KG1 (cell line): ENCODE measurements at regions not wholly inside any gene's neighbourhood (a gene's known extent, or its start where the extent isn't known, plus 50 kb on each side); places are given as distances from the start of the nearest gene placed in this dataset.

Experiments used
- DNase-seq: peaks from one replicate; lab custom pipeline; 2025; lab: John Stamatoyannopoulos, UW

- DNase-seq, result no peak
These were observed 109.6 kb downstream of the WDR11 start for GRCh38 chr10:120960725-120961124.

DNA sequence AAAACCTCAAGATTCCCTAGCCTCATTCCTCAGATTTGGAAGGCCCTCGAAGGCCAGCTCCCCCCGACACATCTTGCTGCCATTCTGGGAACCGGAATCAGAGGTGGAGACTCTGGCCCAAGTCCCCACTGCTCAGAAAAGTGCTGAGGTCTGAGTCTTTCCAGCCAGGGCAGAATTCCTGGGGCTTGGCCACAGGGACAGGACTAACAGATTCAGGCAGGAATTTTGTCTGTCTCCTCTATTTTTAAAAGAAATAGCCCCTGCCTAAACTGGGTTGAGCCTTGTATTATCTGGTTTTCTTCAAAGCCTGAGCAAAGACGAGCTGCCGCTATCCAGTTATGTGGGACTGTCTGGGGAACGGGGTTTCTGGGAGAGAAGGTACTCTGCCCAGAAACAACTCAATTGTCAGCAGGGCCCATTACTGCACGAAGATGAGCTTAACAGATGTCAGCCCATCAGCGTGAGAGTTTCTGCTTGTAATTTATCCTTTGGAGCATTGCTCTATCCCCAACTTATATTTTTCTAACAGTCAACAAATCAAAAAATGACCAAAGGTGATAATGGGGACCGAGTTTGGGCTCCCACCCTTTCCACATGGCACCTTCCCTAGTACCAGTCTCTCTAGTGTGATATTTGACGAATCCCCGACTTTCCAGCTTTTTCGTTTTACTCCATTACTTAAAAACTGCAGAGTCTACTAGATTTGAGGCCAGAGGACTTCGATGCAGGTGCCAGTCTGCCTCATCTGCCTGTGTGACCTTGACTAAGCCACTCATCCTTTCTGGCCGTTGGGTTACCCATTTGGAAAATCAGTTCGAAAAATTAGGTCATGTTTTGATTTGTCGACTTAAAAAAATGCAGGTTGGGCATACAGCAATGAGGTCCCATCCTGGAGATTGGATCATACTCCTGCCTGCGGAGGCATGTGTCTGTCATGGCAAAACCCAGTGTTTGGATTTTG, 110.9 kb downstream of the WDR11 start:
- no peak for DNase-seq

DNA sequence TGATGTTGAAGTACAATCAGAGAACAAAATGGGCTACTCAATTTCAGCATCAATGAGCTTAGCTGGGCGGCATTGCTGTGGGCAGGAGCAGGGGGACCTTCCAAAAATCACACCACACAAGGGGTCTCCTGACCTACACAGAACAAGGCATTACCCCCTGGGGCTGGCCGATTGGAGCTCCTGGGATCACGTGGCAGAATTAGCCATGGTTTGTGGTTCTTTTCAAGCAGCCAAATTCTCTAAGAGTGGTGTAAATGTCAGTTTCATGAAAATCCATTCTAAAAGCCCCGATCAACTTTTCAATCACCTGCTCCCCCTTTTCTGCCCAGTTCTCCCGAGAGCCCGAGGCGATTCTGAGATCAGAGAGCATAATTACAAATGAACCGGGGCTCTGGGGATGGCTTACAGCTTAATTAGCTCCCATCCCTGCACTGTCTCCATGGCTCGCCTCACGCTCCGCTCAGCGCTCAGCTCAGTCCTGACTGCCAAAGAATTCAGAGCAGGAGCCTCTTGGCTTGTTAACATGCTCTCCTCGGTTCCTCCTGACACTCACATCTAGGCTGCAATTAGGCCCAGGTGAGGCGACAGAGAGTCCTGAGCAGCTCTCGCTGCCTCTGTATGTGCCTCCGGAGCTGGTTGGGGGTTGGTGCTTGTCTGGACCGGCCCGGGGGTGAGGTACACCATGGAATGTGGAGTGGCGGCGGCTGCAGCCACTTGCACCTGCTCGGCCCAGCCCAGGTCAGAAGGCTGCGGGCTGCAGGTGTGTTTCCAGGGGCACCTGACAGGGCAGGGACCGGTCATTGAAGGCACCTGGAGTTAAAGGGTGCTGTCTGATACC, 111.8 kb downstream of the WDR11 start:
- DNase-seq, result no peak

- no peak for DNase-seq
These were observed 112.5 kb downstream of the WDR11 start for GRCh38 chr10:120963594-120964220.

DNA sequence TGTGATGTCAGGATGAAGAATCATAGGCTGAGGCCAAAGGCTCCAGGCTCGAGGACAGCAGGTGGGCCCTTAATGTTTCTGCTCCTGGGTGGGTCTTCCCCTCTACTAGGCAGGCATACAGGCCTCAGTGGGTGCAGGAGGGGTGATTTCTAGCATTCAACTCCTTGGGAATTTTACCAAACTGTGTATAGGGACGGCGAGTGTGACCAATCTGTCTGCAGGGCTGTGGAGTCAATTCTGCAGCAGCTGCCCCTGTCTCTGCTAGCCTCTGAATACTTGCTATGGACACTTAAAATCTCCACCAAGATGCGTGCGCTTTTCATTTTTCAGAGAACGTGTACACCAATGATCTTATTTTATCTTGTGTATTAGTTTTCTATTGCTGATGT, 115.5 kb downstream of the WDR11 start:
- DNase-seq, result no peak

- no peak for DNase-seq
These were observed 118.1 kb downstream of the WDR11 start for GRCh38 chr10:120969219-120969645.

DNA sequence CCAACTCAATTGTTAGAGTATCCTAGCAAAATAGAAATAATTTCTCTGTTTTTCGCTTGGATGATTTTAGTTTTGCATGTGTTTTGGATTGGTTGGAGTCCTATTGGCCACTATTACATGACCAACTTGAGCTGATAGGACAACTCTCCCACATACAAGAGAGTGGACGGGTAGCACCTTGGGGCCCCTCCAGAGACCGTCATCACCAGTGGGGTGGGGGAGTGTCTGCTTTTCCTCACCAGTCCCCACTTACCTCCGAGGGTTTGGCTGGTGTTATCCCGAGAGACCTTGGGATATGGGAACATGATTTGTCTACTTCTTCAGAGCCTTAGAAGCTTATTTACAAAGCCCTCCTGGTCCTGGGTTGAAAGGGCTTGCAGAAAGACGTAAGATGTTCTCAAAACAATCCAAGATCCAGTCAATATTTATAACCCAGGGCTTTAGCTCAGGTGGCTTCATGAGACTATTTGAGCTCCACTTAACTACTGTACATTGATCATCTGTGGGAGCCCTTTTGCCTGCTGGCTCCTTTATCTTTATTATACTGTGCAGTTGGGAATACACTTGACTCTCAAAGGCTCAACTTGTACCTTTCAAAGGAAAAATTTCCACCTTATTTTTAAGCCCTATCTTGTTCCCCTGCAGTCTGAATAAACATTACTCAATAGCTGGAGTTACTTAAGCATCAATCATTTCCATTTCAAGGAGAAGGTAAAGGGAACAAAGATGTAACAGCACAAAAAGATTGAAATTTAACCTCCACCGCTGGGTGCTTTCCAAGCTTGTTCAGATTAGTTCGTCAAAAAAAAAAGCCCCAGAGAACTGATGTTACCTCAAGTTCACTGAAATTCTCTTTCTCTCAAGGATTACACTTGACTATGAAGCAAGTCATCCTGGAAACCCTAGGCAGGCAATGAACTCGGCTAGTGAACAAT, 119.7 kb downstream of the WDR11 start:
- DNase-seq, result no peak

DNA sequence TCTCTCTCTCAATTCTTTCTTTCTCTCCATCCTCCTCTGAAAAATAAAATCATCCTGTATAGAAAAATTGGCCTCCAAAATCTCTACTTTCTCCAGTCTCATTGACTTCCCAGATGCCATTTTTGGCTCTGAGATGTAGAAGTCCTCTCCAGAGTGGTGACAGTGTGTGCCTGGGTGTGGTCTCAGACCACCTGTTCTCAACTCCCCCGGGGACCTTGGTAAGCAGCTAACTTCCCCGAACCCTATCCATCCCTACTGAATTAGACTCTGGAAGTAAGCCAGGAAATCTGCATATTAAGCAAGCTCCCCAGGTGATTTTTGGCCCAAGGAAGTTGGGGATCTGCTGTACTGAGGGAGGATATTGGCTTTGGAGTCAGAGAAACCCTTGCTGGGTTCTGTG, 120.5 kb downstream of the WDR11 start:
- no peak for DNase-seq

GRCh38 chr10:120972259-120972658, 121.1 kb downstream of the WDR11 start:
- DNase-seq, result no peak

- DNase-seq, result no peak
These were observed 124.1 kb downstream of the WDR11 start for GRCh38 chr10:120975072-120975867.

- DNase-seq, result no peak
These were observed 124.7 kb downstream of the WDR11 start for GRCh38 chr10:120975868-120976225.

DNA sequence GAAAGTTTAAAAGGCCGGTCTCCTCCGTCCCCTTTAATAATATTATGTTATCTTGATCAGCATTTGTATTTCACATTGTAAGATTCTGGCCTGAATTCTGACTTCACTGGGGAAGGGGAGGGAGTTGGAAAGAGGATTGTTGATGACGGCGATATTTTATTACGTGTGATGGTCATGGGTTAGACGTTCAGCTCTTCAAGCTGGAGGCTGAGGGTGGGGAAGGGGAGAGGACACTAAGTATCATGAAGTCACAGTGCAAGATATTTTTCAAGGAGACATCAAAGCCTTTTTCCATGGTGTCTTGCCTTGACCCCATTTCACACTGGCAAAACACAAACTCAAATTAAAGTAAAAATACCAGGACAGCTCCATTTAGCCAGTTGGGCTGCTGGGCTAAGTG, 126.7 kb downstream of the WDR11 start:
- DNase-seq, result no peak

DNA sequence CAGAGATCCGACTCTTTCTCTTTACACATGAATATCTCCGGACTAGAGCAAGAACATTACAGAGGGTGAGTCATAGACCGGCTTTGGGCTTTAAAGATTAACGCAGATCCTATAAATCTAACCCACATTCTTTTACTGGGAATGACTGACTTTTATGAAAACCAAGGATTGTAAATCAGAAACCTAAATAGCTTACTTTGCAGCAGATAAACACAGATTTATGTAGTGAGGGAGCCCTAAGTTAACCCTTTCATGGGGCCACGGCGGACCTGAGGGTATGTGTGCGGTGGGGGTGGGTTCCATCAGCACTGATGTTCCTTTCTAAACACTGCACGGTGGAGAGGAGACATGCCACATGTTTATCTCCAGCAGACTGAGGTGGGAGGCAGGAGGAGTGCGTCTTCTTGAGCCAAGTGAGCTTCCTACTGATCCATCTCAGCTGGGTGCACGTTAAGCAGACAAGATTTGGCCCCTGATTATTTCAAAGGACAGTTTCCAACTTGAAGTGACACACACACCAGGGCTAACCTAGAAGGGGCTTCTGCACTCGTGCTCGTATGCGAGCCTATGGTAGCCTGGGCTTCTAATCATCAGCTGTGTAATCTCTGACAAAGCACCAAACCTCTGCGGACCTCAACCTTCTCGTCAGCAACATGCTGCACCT, 127.6 kb downstream of the WDR11 start:
- DNase-seq, result no peak

DNA sequence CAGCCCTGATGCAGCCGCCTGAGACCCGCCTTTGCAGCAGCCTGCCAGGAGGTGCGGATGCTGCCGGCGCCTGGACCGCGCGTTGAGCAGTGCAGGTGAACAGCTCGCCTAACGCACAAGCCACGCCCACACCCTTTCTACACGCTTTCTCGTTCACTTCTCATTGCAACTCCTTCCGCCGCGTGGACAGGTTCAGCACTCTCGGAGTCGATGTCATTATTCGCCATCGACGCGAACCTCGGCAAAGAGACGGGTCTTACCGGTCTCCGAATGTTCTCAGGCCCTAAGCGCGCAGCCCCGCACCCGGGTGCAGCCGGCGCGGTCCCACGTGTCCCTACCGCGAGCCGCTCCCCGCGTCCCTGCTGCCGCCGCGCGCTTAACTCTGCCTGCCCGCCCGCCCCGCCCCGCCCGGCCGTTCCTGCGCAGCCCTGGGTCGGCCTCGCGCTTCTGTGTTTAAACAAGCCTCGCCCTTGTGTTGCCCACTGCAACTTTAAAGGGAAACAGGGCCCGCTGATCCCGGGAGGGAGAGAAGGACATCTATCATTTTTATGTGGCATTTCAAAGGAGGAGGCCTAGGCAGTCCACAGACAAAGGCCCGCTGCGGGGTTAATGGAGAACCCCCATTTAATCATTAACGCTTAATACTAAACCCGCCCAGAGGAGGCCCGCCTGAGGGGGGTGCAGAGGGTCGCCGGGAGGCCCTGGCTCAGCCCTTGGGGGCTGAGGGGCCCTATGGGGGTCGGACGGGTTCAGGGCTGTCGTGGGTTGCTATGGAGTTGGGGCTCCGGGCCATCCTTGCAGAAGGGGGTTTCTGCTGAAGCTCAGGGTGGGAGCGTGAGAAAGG, 128.5 kb downstream of the WDR11 start:
- DNase-seq, result no peak

DNA sequence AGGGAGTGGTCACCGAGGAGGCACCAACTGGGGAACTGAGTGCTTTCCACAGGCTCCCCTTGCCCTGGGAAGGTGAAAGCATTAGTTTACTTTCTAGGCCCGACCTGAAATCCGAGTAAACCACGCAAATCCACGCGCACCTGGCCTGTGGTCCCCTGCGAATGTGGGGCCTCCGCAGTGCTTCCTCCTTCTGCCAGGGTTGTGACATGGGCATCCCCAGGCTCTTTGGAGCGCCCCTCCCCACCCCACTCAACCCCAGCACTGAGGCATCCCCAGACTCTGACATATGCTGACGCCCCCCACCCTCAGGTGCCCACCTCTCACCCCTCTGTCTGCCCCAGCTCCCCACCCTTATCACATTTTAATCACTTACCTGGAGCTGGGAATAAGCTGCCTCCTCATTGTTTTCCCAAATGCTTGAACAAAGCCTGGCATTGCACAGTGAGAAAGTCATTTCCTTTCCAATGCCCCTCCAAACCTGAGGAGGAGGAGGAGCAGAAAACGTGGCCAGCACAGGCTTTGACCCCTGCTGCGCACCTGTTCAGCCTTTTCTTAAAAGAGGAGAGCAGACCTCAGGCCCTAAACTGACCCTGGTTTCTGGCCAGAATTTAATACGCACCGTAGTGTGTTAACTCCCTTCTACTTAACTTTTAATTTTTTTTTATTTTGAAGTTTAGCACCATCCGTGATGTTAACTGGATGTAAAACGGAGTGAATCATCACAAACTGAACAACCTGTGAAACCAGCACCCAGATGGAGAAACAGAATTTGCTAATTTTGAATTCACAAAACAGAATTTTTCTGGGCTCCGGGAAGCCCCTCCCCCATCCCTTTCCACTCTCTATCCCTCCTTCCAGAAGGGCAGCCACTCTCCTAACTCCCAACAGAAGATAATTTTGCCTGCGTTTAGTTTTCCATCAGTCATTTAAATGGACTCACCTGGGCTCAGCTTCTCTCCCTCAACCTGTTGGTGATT, 129.4 kb downstream of the WDR11 start:
- DNase-seq, result no peak

DNA sequence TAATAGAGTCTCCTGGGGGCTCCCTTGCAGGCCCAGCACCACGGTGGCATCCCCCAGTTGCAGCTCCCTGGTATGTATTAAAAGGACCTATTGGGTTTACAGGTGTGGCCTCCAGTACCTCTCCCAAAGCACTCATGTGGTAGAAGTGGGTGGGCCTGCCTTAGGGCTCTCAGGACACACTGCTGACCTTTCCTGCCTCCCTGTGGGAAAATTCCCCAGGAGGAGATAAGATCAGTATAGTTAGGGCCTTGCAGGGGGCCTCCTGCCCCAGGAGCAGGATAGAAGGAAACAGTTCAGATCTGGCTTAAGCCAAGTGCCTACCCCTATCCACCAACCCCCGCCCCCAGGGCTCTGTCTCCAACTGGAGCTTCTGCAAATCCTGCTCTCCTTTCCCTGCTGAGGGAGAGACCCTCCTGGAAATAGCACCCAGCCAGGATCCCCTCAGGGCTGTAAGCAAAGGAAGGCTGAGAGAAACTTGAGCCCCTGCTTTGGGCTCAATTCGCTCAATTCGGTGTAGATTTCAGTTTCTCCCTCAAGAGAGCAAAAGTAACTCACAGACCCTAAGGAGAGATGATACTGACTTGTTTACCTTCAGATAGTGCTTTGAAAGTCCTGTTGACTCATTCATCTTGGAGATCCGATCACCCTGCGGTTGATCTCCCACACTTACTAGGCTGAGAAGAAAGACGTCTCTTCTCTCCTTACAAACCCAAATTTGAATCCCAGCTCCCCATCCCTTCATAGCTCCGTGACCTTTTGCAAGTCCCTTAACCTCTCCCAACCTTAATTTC, 130.6 kb downstream of the WDR11 start:
- DNase-seq, result no peak

DNA sequence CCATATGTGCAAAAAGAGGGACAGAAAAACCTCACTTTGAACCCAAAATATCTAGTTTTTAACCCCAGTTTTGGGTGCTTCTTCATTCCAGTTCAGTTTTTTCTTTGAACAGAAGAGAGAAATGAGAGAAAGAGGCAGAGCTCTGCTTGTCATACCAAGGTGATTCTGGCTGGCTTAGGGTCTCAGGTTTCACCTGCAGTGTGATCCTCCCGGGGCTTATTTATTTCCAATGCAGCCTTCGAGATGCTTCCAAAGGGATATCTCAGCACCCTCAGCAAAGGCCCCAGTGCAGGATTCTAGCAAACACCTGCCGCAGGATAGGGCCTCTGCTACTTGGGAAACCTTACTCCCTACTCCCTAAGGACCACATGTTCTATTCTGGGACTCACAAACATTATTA, 131.3 kb downstream of the WDR11 start:
- no peak for DNase-seq
